Trophoblast cell (in vitro differentiated cells and primary cell): ENCODE measurements at regions not wholly inside any gene's neighbourhood (a gene's known extent, or its start where the extent isn't known, plus 50 kb on each side); places are given as distances from the start of the nearest gene placed in this dataset.
A peak's percentile ranks its signal among the peaks of the same experiment; 100 is the strongest.

Experiments
- DNase-seq, 2 donors: peaks; one replicate each; pipeline ENCODE4 v3.0.0-alpha.2; 2016
- H2AFZ ChIP-seq: 2 replicates; pipeline ENCODE4 v1.6.1; 2013; ENCODE audit warnings: low read length, moderate library complexity, mild to moderate bottlenecking; ENCODE audit not compliant: insufficient read depth, poor library complexity
- H2AK5ac ChIP-seq: 2 replicates; pipeline ENCODE4 v1.6.1; 2013; ENCODE audit warnings: mild to moderate bottlenecking, low read length
- H2BK120ac ChIP-seq: 2 replicates; pipeline ENCODE4 v1.6.1; 2013; ENCODE audit warnings: low read length, mild to moderate bottlenecking, moderate library complexity; ENCODE audit not compliant: insufficient read depth, poor library complexity
- H2BK12ac ChIP-seq: 2 replicates; pipeline ENCODE4 v1.6.1; 2013; ENCODE audit warnings: mild to moderate bottlenecking, low read length, moderate library complexity
- H2BK5ac ChIP-seq: 2 replicates; pipeline ENCODE4 v1.6.1; 2013; ENCODE audit warnings: low read length, low read depth, moderate library complexity, mild to moderate bottlenecking; ENCODE audit not compliant: poor library complexity
- H3K14ac ChIP-seq: 2 replicates; pipeline ENCODE4 v1.6.1; 2013; ENCODE audit warnings: mild to moderate bottlenecking, low read length
- H3K18ac ChIP-seq: 2 replicates; pipeline ENCODE4 v1.6.1; 2013; ENCODE audit warnings: mild to moderate bottlenecking, low read length
- H3K23ac ChIP-seq: 2 replicates; pipeline ENCODE4 v1.6.1; 2013; ENCODE audit warnings: low read length
- H3K27ac ChIP-seq: 2 replicates; pipeline ENCODE4 v1.5.1; 2013; ENCODE audit warnings: low read depth, mild to moderate bottlenecking, inconsistent platforms, low read length, moderate library complexity
- H3K27me3 ChIP-seq: 2 replicates; pipeline ENCODE4 v1.6.1; 2013; ENCODE audit warnings: inconsistent platforms, mild to moderate bottlenecking, low read length, moderate library complexity; ENCODE audit not compliant: insufficient read depth
- H3K36me3 ChIP-seq, 2 experiments: 1 replicate in 1 of 2; 2 replicates in 1 of 2; pipeline ENCODE4 v1.6.1; 2013; ENCODE audit warnings: low read length in 2 of 2, mild to moderate bottlenecking in 2 of 2, moderate library complexity in 1 of 2; ENCODE audit not compliant: insufficient read depth in 2 of 2, control insufficient read depth in 1 of 2
- H3K4ac ChIP-seq: 2 replicates; pipeline ENCODE4 v1.6.1; 2013; ENCODE audit warnings: low read depth, mild to moderate bottlenecking, low read length, moderate library complexity
- H3K4me1 ChIP-seq, 2 experiments: 1 replicate in 1 of 2; 2 replicates in 1 of 2; pipeline ENCODE4 v1.6.1; 2013; ENCODE audit warnings: low read length in 2 of 2, mild to moderate bottlenecking in 2 of 2, moderate library complexity in 1 of 2; ENCODE audit not compliant: insufficient read depth in 2 of 2, control insufficient read depth in 1 of 2
- H3K4me2 ChIP-seq: 2 replicates; pipeline ENCODE4 v1.6.1; 2013; ENCODE audit warnings: inconsistent platforms, mild to moderate bottlenecking, low read length, moderate library complexity
- H3K4me3 ChIP-seq: 2 replicates; pipeline ENCODE4 v1.5.1; 2013; ENCODE audit warnings: mild to moderate bottlenecking, low read depth, low read length, inconsistent platforms
- H3K79me1 ChIP-seq: one replicate; pipeline ENCODE4 v1.6.1; 2013; ENCODE audit warnings: low read length
- H3K79me2 ChIP-seq: 2 replicates; pipeline ENCODE4 v1.6.1; 2013; ENCODE audit warnings: low read length, mild to moderate bottlenecking; ENCODE audit not compliant: control insufficient read depth, insufficient read depth, poor library complexity
- H3K9ac ChIP-seq: 2 replicates; pipeline ENCODE4 v1.6.1; 2013; ENCODE audit warnings: mild to moderate bottlenecking, low read length
- H3K9me3 ChIP-seq: 2 replicates; pipeline ENCODE4 v1.6.1; 2013; ENCODE audit warnings: low read depth, mild to moderate bottlenecking, control low read depth, inconsistent platforms, low read length; ENCODE audit not compliant: insufficient read depth
- H4K12ac ChIP-seq: 2 replicates; pipeline ENCODE4 v1.6.1; 2013; ENCODE audit warnings: low read depth, mild to moderate bottlenecking, low read length, moderate library complexity
- H4K8ac ChIP-seq: 2 replicates; pipeline ENCODE4 v1.6.1; 2013; ENCODE audit warnings: low read depth, mild to moderate bottlenecking, low read length, moderate library complexity
- H4K91ac ChIP-seq: one replicate; pipeline ENCODE4 v1.6.1; 2013; ENCODE audit warnings: low read depth, mild to moderate bottlenecking, low read length, moderate library complexity
- WGBS: extraction: QIAGEN DNeasy Blood & Tissue Kit; methylation state at CpG from one replicate; pipeline ENCODE4 v1.1.7; 2013; ENCODE audit warnings: missing lambda C conversion rate; ENCODE audit not compliant: insufficient read length, insufficient coverage; ENCODE audit errors: extremely low coverage; 5-methylcytosine and 5-hydroxymethylcytosine counted together

DNA sequence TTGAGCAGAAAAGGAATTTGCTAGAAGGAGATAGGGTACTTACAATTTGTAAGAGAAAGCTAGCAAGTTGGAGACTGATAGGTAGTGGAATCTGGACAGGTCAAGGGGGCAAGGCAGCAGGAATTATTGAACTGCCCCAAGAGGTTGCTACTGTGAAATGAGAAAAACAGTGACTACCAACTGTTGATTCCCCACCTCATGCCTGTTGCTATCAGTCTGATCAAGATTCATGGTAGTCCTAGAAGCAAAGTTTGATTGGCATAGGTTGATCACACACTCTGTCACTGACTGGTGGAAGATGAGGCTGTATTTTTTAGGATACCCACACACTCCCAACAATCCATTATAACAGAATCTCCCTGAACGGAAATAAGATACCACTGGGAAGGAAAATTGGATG, 89.4 kb upstream of the IGF1 start:
- peak overlapping the region; percentile 75 for H2BK5ac ChIP-seq
- H4K8ac ChIP-seq = no peak overlapping the region
- no peak overlapping the region for H3K9ac ChIP-seq
- no peak overlapping the region for H3K4me2 ChIP-seq
- H4K12ac ChIP-seq = no peak overlapping the region
- H2AK5ac ChIP-seq = no peak overlapping the region
- no peak overlapping the region for H3K14ac ChIP-seq
- H3K27me3 ChIP-seq = no peaks in the 10 kb centered on the region
- no peak overlapping the region for H2AFZ ChIP-seq
- H3K79me1 ChIP-seq = peaks cover 24% of the 10 kb centered on the region
- H3K18ac ChIP-seq = no peak overlapping the region
- H3K36me3 ChIP-seq = peaks cover 0 to 3% of the 10 kb centered on the region in 2 experiments
- WGBS = no CpG with 5 or more reads among the region's 1 CpG
- H3K79me2 ChIP-seq = peaks cover 1% of the 10 kb centered on the region
- H3K4ac ChIP-seq = no peak overlapping the region
- H2BK120ac ChIP-seq = peak overlapping the region; percentile 14
- DNase-seq = no peak
- no peaks in the 10 kb centered on the region for H3K9me3 ChIP-seq
- no peak overlapping the region for H3K4me3 ChIP-seq
- H3K23ac ChIP-seq = no peak overlapping the region
- H3K27ac ChIP-seq = no peak overlapping the region
- no peak overlapping the region for H4K91ac ChIP-seq
- peak overlapping the region; percentile 79 for H2BK12ac ChIP-seq
- H3K4me1 ChIP-seq = peaks cover 8 to 10% of the 10 kb centered on the region in 2 experiments

DNA sequence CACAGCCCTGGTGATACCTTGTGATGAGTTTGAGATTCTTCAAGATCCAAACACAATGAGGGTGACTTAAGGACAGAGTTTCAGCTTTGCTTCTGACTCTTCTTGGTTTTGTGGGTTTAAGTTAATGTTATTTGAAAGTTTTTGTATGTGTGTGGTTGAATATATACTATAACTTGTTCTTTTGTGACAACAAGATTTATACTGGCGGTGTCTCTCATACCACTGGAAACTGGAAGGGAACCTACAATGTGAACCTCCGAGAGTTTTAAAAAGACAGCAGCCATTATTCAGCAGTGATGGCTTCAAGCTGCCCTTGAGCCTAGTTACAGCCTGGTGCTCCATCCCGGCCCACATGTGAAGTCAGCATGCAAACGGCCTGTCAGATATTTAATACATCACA, 87.9 kb upstream of the IGF1 start:
- Histone ChIP-seq H3K79me1 (peaks cover 27% of the 10 kb centered on the region), H3K4ac (no peak overlapping the region), H2AFZ (no peak overlapping the region), H4K8ac (no peak overlapping the region), H2BK120ac (no peak overlapping the region), H3K27me3 (no peaks in the 10 kb centered on the region), H3K4me3 (no peak overlapping the region), H2BK5ac (peak overlapping the region; percentile 61), H3K27ac (peak overlapping the region; percentile 99), H2BK12ac (peak overlapping the region; percentile 44), H3K9ac (no peak overlapping the region), H2AK5ac (no peak overlapping the region), H3K36me3 (peaks cover 0 to 3% of the 10 kb centered on the region in 2 experiments), H3K18ac (no peak overlapping the region), H4K12ac (no peak overlapping the region), H3K4me1 (peaks cover 12 to 14% of the 10 kb centered on the region in 2 experiments), H3K9me3 (no peaks in the 10 kb centered on the region), H3K14ac (no peak overlapping the region), H3K4me2 (no peak overlapping the region), H4K91ac (peak overlapping the region; percentile 80), H3K23ac (no peak overlapping the region), H3K79me2 (peaks cover 1% of the 10 kb centered on the region)
- WGBS = no CpG with 5 or more reads among the region's 4 CpGs
- DNase-seq = peak in 1 of 2 donors; percentile 21

DNA sequence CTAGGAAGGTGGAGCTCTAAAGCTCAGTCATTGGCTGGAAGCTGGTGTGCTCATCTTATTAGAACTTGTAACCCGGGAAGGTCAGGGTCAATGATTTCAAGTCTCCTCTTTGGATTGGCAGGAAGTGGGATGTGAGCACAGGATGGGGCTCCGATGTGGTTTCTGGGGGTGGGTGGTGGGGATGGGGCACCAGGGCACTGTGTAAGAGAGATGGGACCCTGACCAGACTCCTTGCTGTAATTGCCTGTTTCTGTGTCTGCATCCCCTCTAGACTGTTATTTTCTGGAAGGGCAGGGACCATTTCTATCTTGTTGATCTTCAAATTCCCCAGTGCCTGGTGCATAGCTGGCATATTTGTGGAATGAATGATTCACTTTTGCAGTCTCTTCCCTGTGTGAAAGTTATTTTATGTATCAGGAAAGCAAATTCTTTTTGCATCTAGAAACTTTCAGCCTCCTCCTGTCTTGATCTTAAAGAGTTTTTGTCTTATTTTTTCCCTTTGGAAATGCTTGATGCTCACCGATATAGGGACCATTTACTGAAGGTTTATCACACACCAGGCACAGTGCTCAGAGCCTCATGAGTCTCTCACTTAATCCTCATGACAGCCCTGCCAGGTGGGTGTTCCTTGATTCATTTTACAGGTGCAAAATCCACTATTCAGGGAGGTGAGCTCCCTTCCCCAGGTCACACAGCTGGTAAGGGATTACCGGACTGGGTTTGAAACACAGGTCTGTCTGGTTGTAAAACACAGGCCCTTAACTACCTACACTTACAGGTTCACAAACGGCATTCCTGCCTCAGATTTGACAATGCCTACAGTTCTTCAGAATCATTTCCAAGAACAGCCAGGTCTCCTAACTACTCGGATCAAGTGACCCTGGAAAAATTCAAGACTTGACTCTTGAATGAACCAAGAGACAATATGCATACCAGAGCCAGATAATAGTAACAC, 86.9 kb upstream of the IGF1 start:
- Histone ChIP-seq H2BK120ac (peak overlapping the region; percentile 94), H4K8ac (peak overlapping the region; percentile 86), H3K27ac (peak overlapping the region; percentile 99), H2BK5ac (peak overlapping the region; percentile 94), H3K23ac (no peak overlapping the region), H2BK12ac (peak overlapping the region; percentile 97), H3K79me1 (peaks cover 36% of the 10 kb centered on the region), H3K9ac (no peak overlapping the region), H3K4me3 (no peak overlapping the region), H3K79me2 (peaks cover 1% of the 10 kb centered on the region), H4K91ac (peak overlapping the region; percentile 95), H4K12ac (no peak overlapping the region), H2AFZ (no peak overlapping the region), H3K18ac (peak overlapping the region; percentile 75), H3K27me3 (no peaks in the 10 kb centered on the region), H3K4me2 (peak overlapping the region; percentile 55), H3K9me3 (no peaks in the 10 kb centered on the region), H3K4me1 (peaks cover 19 to 21% of the 10 kb centered on the region in 2 experiments), H2AK5ac (peak overlapping the region; percentile 83), H3K36me3 (peaks cover 0 to 3% of the 10 kb centered on the region in 2 experiments), H3K4ac (peak overlapping the region; percentile 64), H3K14ac (peak overlapping the region; percentile 93)
- no CpG with 5 or more reads among the region's 6 CpGs for WGBS
- peak; percentile 63 to 90 for DNase-seq

DNA sequence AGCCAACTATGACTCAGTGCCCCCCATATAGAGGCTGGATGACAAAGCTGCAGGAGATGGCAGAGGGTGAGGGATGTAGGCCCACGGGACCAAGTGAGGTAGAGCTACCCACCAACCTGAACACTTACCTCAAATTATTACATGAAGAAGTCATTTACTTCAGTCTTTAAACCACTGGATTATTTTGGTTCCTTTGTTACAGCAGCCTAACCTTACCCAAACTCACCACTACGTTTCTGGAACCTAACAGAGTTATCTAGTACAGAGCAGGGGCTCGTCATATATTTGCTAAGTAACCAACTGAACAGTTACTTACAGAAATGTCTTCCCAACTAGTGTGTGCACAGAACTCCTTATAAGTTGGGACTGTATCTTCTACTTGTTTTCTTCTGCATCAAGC, 85.2 kb upstream of the IGF1 start:
- H2BK12ac ChIP-seq = peak overlapping the region; percentile 99
- H3K14ac ChIP-seq = peak overlapping the region; percentile 84

More for the DNA sequence above, 85.2 kb upstream of the IGF1 start:
- H4K8ac ChIP-seq = no peak overlapping the region
- no peaks in the 10 kb centered on the region for H3K27me3 ChIP-seq
- no peak overlapping the region for H2AFZ ChIP-seq
- H3K79me2 ChIP-seq = peaks cover 1% of the 10 kb centered on the region
- peak overlapping the region; percentile 28 for H2BK5ac ChIP-seq
- H3K23ac ChIP-seq = no peak overlapping the region
- H3K4me2 ChIP-seq = no peak overlapping the region
- peaks cover 39% of the 10 kb centered on the region for H3K79me1 ChIP-seq
- H3K27ac ChIP-seq = no peak overlapping the region
- peaks cover 20 to 22% of the 10 kb centered on the region in 2 experiments for H3K4me1 ChIP-seq
- DNase-seq = no peak
- no peaks in the 10 kb centered on the region for H3K9me3 ChIP-seq
- H3K36me3 ChIP-seq = peaks cover 0 to 3% of the 10 kb centered on the region in 2 experiments
- no CpG with 5 or more reads among the region's 3 CpGs for WGBS
- H4K91ac ChIP-seq = peak overlapping the region; percentile 71
- H4K12ac ChIP-seq = no peak overlapping the region
- peak overlapping the region; percentile 95 for H2BK120ac ChIP-seq
- H3K9ac ChIP-seq = no peak overlapping the region
- H2AK5ac ChIP-seq = peak overlapping the region; percentile 92
- H3K4ac ChIP-seq = peak overlapping the region; percentile 92
- H3K18ac ChIP-seq = peak overlapping the region; percentile 60
- no peak overlapping the region for H3K4me3 ChIP-seq
